ENCODE measurements at regions not wholly inside any gene's neighbourhood (a gene's known extent, or its start where the extent isn't known, plus 50 kb on each side); places are given as distances from the start of the nearest gene placed in this dataset.

GRCh38 chr7:49434846-49435245, 338.6 kb upstream of the VWC2 start:
- no peaks in the 10 kb centered on the region for H3K9me3 ChIP-seq (ENCODE audit: low read depth, low read length)

DNA sequence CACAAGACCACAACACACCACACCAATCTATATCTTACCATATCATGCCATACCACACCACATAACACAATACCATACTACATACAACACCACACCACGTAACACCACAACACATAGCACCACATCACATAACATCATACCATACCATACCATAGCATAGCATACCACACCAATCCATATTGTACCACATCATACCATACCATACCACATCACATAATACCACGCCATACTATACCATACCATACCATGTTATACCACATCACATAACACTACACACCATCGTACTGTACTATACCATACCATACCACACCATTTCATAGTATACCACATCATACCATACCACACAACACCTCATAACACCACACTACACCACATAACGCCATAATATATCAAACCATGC, 335.2 kb upstream of the VWC2 start:
- DNase-seq (ENCODE audit: low read depth, low spot score) = no peak

More at GRCh38 chr7:49434846-49435245, 338.6 kb upstream of the VWC2 start:
- Histone ChIP-seq H3K9ac (ENCODE audit: insufficient read length) (no peak overlapping the region), H3K36me3 (ENCODE audit: insufficient read depth, low read length) (no peaks in the 10 kb centered on the region), H3K4me3 (no peak overlapping the region), H3K27ac (no peak overlapping the region)
- DNase-seq (ENCODE audit: low read depth, low spot score) = no peak
- no peak for TF ChIP-seq FOXP2 (optimal IDR thresholded peaks at IDR 0.05; ENCODE audit: control extremely low read depth, extremely low read length, insufficient read depth)
- TF ChIP-seq EZH2 (IDR thresholded peaks at IDR 0.05) = no peak
- TF ChIP-seq POLR2AphosphoS5 (IDR thresholded peaks at IDR 0.05; ENCODE audit: borderline replicate concordance, low read depth, low read length) = no peak

DNA sequence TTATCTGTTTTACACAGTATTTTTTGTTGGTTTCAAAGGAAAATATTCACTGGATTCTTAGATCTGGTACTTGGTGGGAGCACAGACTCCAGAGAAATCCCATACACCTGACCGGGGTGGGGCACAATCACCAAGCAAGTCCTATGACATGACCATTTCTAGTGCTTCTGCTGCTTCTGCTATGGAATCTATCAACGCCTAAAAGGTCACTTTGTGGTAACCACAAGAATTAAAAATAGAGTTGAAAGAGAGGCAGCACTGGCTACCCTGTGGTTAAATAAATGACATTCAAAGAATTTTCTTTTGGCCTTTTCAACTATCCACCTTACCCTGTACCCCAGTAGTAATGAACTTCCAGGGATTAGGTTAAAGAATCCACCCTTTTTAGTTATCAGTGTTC, 329.9 kb upstream of the VWC2 start:
- Histone ChIP-seq H3K36me3 (ENCODE audit: insufficient read depth, low read length) (no peaks in the 10 kb centered on the region), H3K27ac (no peak overlapping the region), H3K9me3 (ENCODE audit: low read depth, low read length) (no peaks in the 10 kb centered on the region), H3K4me3 (no peak overlapping the region), H3K9ac (ENCODE audit: insufficient read length) (no peak overlapping the region)
- TF ChIP-seq EZH2 (IDR thresholded peaks at IDR 0.05) = no peak
- no peak for TF ChIP-seq POLR2AphosphoS5 (IDR thresholded peaks at IDR 0.05; ENCODE audit: borderline replicate concordance, low read depth, low read length)
- TF ChIP-seq FOXP2 (optimal IDR thresholded peaks at IDR 0.05; ENCODE audit: control extremely low read depth, extremely low read length, insufficient read depth) = no peak
- DNase-seq (ENCODE audit: low read depth, low spot score) = no peak

More for the DNA sequence above, 335.2 kb upstream of the VWC2 start:
- Histone ChIP-seq H3K27ac (no peak overlapping the region), H3K36me3 (ENCODE audit: insufficient read depth, low read length) (no peaks in the 10 kb centered on the region), H3K9me3 (ENCODE audit: low read depth, low read length) (no peaks in the 10 kb centered on the region), H3K4me3 (no peak overlapping the region), H3K9ac (ENCODE audit: insufficient read length) (no peak overlapping the region)
- TF ChIP-seq EZH2 (IDR thresholded peaks at IDR 0.05) (no peak), FOXP2 (optimal IDR thresholded peaks at IDR 0.05; ENCODE audit: control extremely low read depth, extremely low read length, insufficient read depth) (no peak), POLR2AphosphoS5 (IDR thresholded peaks at IDR 0.05; ENCODE audit: borderline replicate concordance, low read depth, low read length) (no peak)

GRCh38 chr7:49453486-49453885, 320.0 kb upstream of the VWC2 start:
- TF ChIP-seq FOXP2 (optimal IDR thresholded peaks at IDR 0.05; ENCODE audit: control extremely low read depth, extremely low read length, insufficient read depth) (no peak), EZH2 (IDR thresholded peaks at IDR 0.05) (no peak), POLR2AphosphoS5 (IDR thresholded peaks at IDR 0.05; ENCODE audit: borderline replicate concordance, low read depth, low read length) (no peak)
- no peak for DNase-seq (ENCODE audit: low read depth, low spot score)
- H3K4me3 ChIP-seq = no peak overlapping the region
- no peak overlapping the region for H3K27ac ChIP-seq
- H3K9me3 ChIP-seq (ENCODE audit: low read depth, low read length) = no peaks in the 10 kb centered on the region
- no peak overlapping the region for H3K9ac ChIP-seq (ENCODE audit: insufficient read length)
- no peaks in the 10 kb centered on the region for H3K36me3 ChIP-seq (ENCODE audit: insufficient read depth, low read length)

DNA sequence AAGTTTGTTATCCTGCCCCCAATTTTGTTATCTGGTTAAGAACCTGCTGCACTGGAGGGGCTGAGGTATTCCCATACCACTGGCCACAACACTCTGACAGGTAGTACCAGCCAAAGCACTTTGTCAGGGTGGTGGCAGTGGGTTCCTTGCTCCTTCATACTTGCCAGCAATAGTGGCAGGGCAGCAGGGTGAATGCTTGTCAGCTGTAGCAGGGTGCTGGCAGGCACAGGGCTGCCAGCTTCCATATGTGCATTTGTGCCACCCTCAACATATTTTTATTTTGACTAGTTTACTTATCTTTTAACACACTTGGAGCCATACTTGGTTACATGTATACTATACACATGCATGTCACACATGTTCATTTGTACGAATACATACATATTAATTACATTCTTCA, 294.0 kb upstream of the VWC2 start:
- Histone ChIP-seq H3K9me3 (ENCODE audit: low read depth, low read length) (no peaks in the 10 kb centered on the region), H3K36me3 (ENCODE audit: insufficient read depth, low read length) (no peaks in the 10 kb centered on the region), H3K27ac (no peak overlapping the region), H3K4me3 (no peak overlapping the region), H3K9ac (ENCODE audit: insufficient read length) (no peak overlapping the region)
- no peak for DNase-seq (ENCODE audit: low read depth, low spot score)
- no peak for TF ChIP-seq FOXP2 (optimal IDR thresholded peaks at IDR 0.05; ENCODE audit: control extremely low read depth, extremely low read length, insufficient read depth)
- no peak for TF ChIP-seq POLR2AphosphoS5 (IDR thresholded peaks at IDR 0.05; ENCODE audit: borderline replicate concordance, low read depth, low read length)
- TF ChIP-seq EZH2 (IDR thresholded peaks at IDR 0.05) = no peak

- Histone ChIP-seq H3K36me3 (ENCODE audit: insufficient read depth, low read length) (no peaks in the 10 kb centered on the region), H3K9me3 (ENCODE audit: low read depth, low read length) (no peaks in the 10 kb centered on the region), H3K27ac (no peak overlapping the region), H3K9ac (ENCODE audit: insufficient read length) (no peak overlapping the region), H3K4me3 (no peak overlapping the region)
- no peak for TF ChIP-seq EZH2 (IDR thresholded peaks at IDR 0.05)
- DNase-seq (ENCODE audit: low read depth, low spot score) = no peak
Measured at GRCh38 chr7:49479936-49480544, 293.4 kb upstream of the VWC2 start.

DNA sequence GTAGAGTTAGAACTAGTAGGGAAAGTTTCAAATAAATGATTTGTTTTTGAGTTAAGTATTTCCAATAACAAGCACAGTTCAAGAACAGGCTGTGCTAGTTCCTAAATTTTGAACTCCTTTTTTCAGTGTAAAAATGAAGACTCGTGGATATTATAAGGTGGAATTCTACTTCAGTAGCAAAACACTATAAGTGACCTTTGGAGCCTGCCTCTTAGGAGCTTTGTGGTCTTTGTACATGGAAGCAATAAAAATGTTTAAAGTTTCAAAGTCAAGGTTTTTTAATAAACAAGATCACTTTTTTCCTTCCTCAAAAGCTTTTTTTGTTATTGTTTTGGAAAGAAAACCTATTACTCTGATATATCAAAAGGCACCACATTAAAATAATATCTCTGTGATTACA, 292.4 kb upstream of the VWC2 start:
- Histone ChIP-seq H3K9me3 (ENCODE audit: low read depth, low read length) (no peaks in the 10 kb centered on the region), H3K27ac (no peak overlapping the region), H3K36me3 (ENCODE audit: insufficient read depth, low read length) (no peaks in the 10 kb centered on the region), H3K9ac (ENCODE audit: insufficient read length) (no peak overlapping the region), H3K4me3 (no peak overlapping the region)
- TF ChIP-seq POLR2AphosphoS5 (IDR thresholded peaks at IDR 0.05; ENCODE audit: borderline replicate concordance, low read depth, low read length) = no peak
- TF ChIP-seq EZH2 (IDR thresholded peaks at IDR 0.05) = no peak
- no peak for TF ChIP-seq FOXP2 (optimal IDR thresholded peaks at IDR 0.05; ENCODE audit: control extremely low read depth, extremely low read length, insufficient read depth)
- no peak for DNase-seq (ENCODE audit: low read depth, low spot score)

GRCh38 chr7:49483142-49483541, 290.3 kb upstream of the VWC2 start:
- TF ChIP-seq POLR2AphosphoS5 (IDR thresholded peaks at IDR 0.05; ENCODE audit: borderline replicate concordance, low read depth, low read length) (no peak), EZH2 (IDR thresholded peaks at IDR 0.05) (no peak), FOXP2 (optimal IDR thresholded peaks at IDR 0.05; ENCODE audit: control extremely low read depth, extremely low read length, insufficient read depth) (no peak)
- H3K9me3 ChIP-seq (ENCODE audit: low read depth, low read length) = no peaks in the 10 kb centered on the region
- H3K27ac ChIP-seq = no peak overlapping the region
- H3K4me3 ChIP-seq = no peak overlapping the region
- H3K9ac ChIP-seq (ENCODE audit: insufficient read length) = no peak overlapping the region
- no peaks in the 10 kb centered on the region for H3K36me3 ChIP-seq (ENCODE audit: insufficient read depth, low read length)
- DNase-seq (ENCODE audit: low read depth, low spot score) = no peak
